Astrocyte (in vitro differentiated cells and primary cell): ENCODE measurements at regions not wholly inside any gene's neighbourhood (a gene's known extent, or its start where the extent isn't known, plus 50 kb on each side); places are given as distances from the start of the nearest gene placed in this dataset.
A peak's percentile ranks its signal among the peaks of the same experiment; 100 is the strongest.

Source experiments
- DNase-seq: peaks from one replicate; pipeline ENCODE4 v3.0.0-alpha.2; 2010; ENCODE audit warnings: low read depth
- FAIRE-seq: peaks from 2 replicates; lab custom pipeline; 2011; peaks lifted over from hg19 to GRCh38; lab: Jason Lieb, UNC
- H2AFZ ChIP-seq: 2 replicates; pipeline ENCODE4 v1.6.0; 2012; ENCODE audit warnings: low read depth, low read length, inconsistent platforms
- H3K27ac ChIP-seq: 2 replicates; pipeline ENCODE4 v1.5.1; 2011; ENCODE audit warnings: low read depth, low read length, inconsistent platforms
- H3K27me3 ChIP-seq: 2 replicates; pipeline ENCODE4 v1.6.0; 2011; ENCODE audit warnings: low read length, inconsistent platforms; ENCODE audit not compliant: insufficient read depth
- H3K36me3 ChIP-seq: 2 replicates; pipeline ENCODE4 v1.5.1; 2011; ENCODE audit warnings: low read length, inconsistent platforms; ENCODE audit not compliant: insufficient read depth
- H3K4me1 ChIP-seq: 2 replicates; pipeline ENCODE4 v1.5.1; 2011; ENCODE audit warnings: low read length, inconsistent platforms; ENCODE audit not compliant: insufficient read depth
- H3K4me2 ChIP-seq: 2 replicates; pipeline ENCODE4 v1.6.0; 2012; ENCODE audit warnings: low read length, inconsistent platforms
- H3K4me3 ChIP-seq: 2 replicates; pipeline ENCODE4 v1.5.1; 2011; ENCODE audit warnings: low read depth, mild to moderate bottlenecking, low read length, inconsistent platforms; ENCODE audit not compliant: insufficient read depth
- H3K79me2 ChIP-seq: 2 replicates; pipeline ENCODE4 v1.6.0; 2012; ENCODE audit warnings: mild to moderate bottlenecking, low read length, inconsistent platforms; ENCODE audit not compliant: insufficient read depth
- H3K9ac ChIP-seq: 2 replicates; pipeline ENCODE4 v1.6.0; 2012; ENCODE audit warnings: mild to moderate bottlenecking, low read length, inconsistent platforms
- H3K9me3 ChIP-seq: 2 replicates; pipeline ENCODE4 v1.5.1; 2012; ENCODE audit warnings: low read depth, mild to moderate bottlenecking, low read length, inconsistent platforms; ENCODE audit not compliant: insufficient read depth
- H4K20me1 ChIP-seq: 2 replicates; pipeline ENCODE4 v1.6.0; 2012; ENCODE audit warnings: low read length, inconsistent platforms; ENCODE audit not compliant: insufficient read depth
- H3K27ac Mint-ChIP-seq: one replicate; pipeline ENCODE4 v1.8.0; 2021; ENCODE audit warnings: mild to moderate bottlenecking, mixed read lengths; ENCODE audit not compliant: unreplicated experiment
- H3K27me3 Mint-ChIP-seq: one replicate; pipeline ENCODE4 v1.8.0; 2021; ENCODE audit warnings: low read depth, mixed read lengths; ENCODE audit not compliant: unreplicated experiment
- H3K36me3 Mint-ChIP-seq: one replicate; pipeline ENCODE4 v1.8.0; 2021; ENCODE audit warnings: low read depth, mixed read lengths; ENCODE audit not compliant: unreplicated experiment
- H3K4me1 Mint-ChIP-seq: one replicate; pipeline ENCODE4 v1.8.0; 2021; ENCODE audit warnings: low read depth, mixed read lengths; ENCODE audit not compliant: unreplicated experiment
- H3K4me3 Mint-ChIP-seq: one replicate; pipeline ENCODE4 v1.8.0; 2021; ENCODE audit warnings: mild to moderate bottlenecking, moderate library complexity, mixed read lengths; ENCODE audit not compliant: unreplicated experiment
- H3K9me3 Mint-ChIP-seq: one replicate; pipeline ENCODE4 v1.8.0; 2021; ENCODE audit warnings: mild to moderate bottlenecking, mixed read lengths; ENCODE audit not compliant: unreplicated experiment
- CTCF ChIP-seq: IDR thresholded peaks from 2 replicates; pipeline ENCODE4 v1.5.1; 2011; ENCODE audit warnings: low read depth, mild to moderate bottlenecking, inconsistent platforms, low read length, moderate library complexity; ENCODE audit not compliant: insufficient read depth
- EZH2 ChIP-seq: IDR thresholded peaks from 2 replicates; pipeline ENCODE4 v1.6.1; 2012; ENCODE audit warnings: mild to moderate bottlenecking, low read length, inconsistent platforms; ENCODE audit not compliant: insufficient read depth

- no peak for TF ChIP-seq EZH2
- TF ChIP-seq CTCF: no peak
- Mint-ChIP-seq H3K36me3 (no peaks in the 10 kb centered on the region), H3K27me3 (no peaks in the 10 kb centered on the region), H3K27ac (no peak overlapping the region), H3K9me3 (no peaks in the 10 kb centered on the region), H3K4me3 (no peak overlapping the region), H3K4me1 (no peaks in the 10 kb centered on the region)
- H3K36me3 ChIP-seq: no peaks in the 10 kb centered on the region
- no peak overlapping the region for H3K9ac ChIP-seq
- H3K4me1 ChIP-seq: no peaks in the 10 kb centered on the region
- no peak for DNase-seq
- no peaks in the 10 kb centered on the region for H3K79me2 ChIP-seq
- H2AFZ ChIP-seq: no peak overlapping the region
- H3K27me3 ChIP-seq: no peaks in the 10 kb centered on the region
- no peak overlapping the region for H3K27ac ChIP-seq
- no peak overlapping the region for H3K4me3 ChIP-seq
- no peaks in the 10 kb centered on the region for H3K9me3 ChIP-seq
- H3K4me2 ChIP-seq: no peak overlapping the region
- no peak for FAIRE-seq
- H4K20me1 ChIP-seq: no peaks in the 10 kb centered on the region
Observed at GRCh38 chr14:29078810-29079522, 312.4 kb downstream of the FOXG1 start.

GRCh38 chr14:29085546-29085945, 319.0 kb downstream of the FOXG1 start:
- no peaks in the 10 kb centered on the region for H3K9me3 Mint-ChIP-seq
- Histone ChIP-seq H3K27ac (no peak overlapping the region), H3K9ac (no peak overlapping the region), H3K36me3 (no peaks in the 10 kb centered on the region), H3K27me3 (no peaks in the 10 kb centered on the region), H3K4me2 (no peak overlapping the region), H3K9me3 (no peaks in the 10 kb centered on the region), H3K4me3 (no peak overlapping the region), H4K20me1 (no peaks in the 10 kb centered on the region), H3K79me2 (no peaks in the 10 kb centered on the region), H3K4me1 (no peaks in the 10 kb centered on the region), H2AFZ (no peak overlapping the region)
- no peaks in the 10 kb centered on the region for H3K27me3 Mint-ChIP-seq
- FAIRE-seq (no peak), DNase-seq (no peak)
- TF ChIP-seq EZH2: no peak
- peak; percentile 21 for TF ChIP-seq CTCF
- H3K4me1 Mint-ChIP-seq: no peaks in the 10 kb centered on the region
- no peak overlapping the region for H3K4me3 Mint-ChIP-seq
- no peak overlapping the region for H3K27ac Mint-ChIP-seq
- H3K36me3 Mint-ChIP-seq: no peaks in the 10 kb centered on the region

- no peak for DNase-seq
- Histone ChIP-seq H3K9ac (no peak overlapping the region), H3K36me3 (no peaks in the 10 kb centered on the region), H3K4me3 (no peak overlapping the region), H3K4me1 (no peaks in the 10 kb centered on the region), H3K79me2 (no peaks in the 10 kb centered on the region), H3K9me3 (no peaks in the 10 kb centered on the region), H3K27me3 (no peaks in the 10 kb centered on the region), H2AFZ (no peak overlapping the region), H4K20me1 (no peaks in the 10 kb centered on the region), H3K27ac (no peak overlapping the region), H3K4me2 (no peak overlapping the region)
- no peak overlapping the region for H3K4me3 Mint-ChIP-seq
- H3K27me3 Mint-ChIP-seq: no peaks in the 10 kb centered on the region
- no peak for FAIRE-seq
- H3K27ac Mint-ChIP-seq: no peak overlapping the region
- no peaks in the 10 kb centered on the region for H3K4me1 Mint-ChIP-seq
- TF ChIP-seq CTCF (no peak), EZH2 (no peak)
- H3K9me3 Mint-ChIP-seq: no peaks in the 10 kb centered on the region
- H3K36me3 Mint-ChIP-seq: no peaks in the 10 kb centered on the region
Observed at GRCh38 chr14:29089849-29090248, 323.3 kb downstream of the FOXG1 start.
